H1 (cell line): ENCODE measurements at regions not wholly inside any gene's neighbourhood (a gene's known extent, or its start where the extent isn't known, plus 50 kb on each side); places are given as distances from the start of the nearest gene placed in this dataset.

Experiments
- ASH2L ChIP-seq: fragments of 200-600, 300-600 bp; sonication (generic); IDR thresholded peaks from one replicate; pipeline ENCODE4 v1.7.1; 2017; ENCODE audit warnings: low read length
- ATF2 ChIP-seq: IDR thresholded peaks from 2 replicates; pipeline ENCODE4 v1.6.1; 2012; ENCODE audit warnings: low read length, inconsistent platforms
- CEBPB ChIP-seq: IDR thresholded peaks from 2 replicates; pipeline ENCODE4 v1.6.1; 2012; ENCODE audit warnings: low read depth, low read length
- CREB1 ChIP-seq: IDR thresholded peaks from 2 replicates; pipeline ENCODE4 v1.6.1; 2012; ENCODE audit warnings: inconsistent platforms
- FOSL1 ChIP-seq: IDR thresholded peaks from 2 replicates; pipeline ENCODE4 v1.6.1; 2011; ENCODE audit warnings: mild to moderate bottlenecking, low read depth, low read length, moderate library complexity; ENCODE audit not compliant: insufficient read depth
- KDM1A ChIP-seq: fragments of 200-600, 300-600 bp; sonication (generic); IDR thresholded peaks from 2 replicates; pipeline ENCODE4 v1.7.1; 2016; ENCODE audit warnings: mild to moderate bottlenecking, low read length, borderline replicate concordance
- POLR2A ChIP-seq, 2 experiments: IDR thresholded peaks; 1 replicate in 1 of 2; 2 replicates in 1 of 2; pipeline ENCODE4 v1.6.1; 2011; ENCODE audit warnings: low read depth in 2 of 2, low read length in 2 of 2, mild to moderate bottlenecking in 2 of 2; ENCODE audit errors: control extremely low read depth in 1 of 2
- TF ChIP-seq, protein P1 (sequence below): IDR thresholded peaks from 2 replicates; pipeline ENCODE4 v1.6.1; 2012; ENCODE audit warnings: inconsistent platforms

DNA sequence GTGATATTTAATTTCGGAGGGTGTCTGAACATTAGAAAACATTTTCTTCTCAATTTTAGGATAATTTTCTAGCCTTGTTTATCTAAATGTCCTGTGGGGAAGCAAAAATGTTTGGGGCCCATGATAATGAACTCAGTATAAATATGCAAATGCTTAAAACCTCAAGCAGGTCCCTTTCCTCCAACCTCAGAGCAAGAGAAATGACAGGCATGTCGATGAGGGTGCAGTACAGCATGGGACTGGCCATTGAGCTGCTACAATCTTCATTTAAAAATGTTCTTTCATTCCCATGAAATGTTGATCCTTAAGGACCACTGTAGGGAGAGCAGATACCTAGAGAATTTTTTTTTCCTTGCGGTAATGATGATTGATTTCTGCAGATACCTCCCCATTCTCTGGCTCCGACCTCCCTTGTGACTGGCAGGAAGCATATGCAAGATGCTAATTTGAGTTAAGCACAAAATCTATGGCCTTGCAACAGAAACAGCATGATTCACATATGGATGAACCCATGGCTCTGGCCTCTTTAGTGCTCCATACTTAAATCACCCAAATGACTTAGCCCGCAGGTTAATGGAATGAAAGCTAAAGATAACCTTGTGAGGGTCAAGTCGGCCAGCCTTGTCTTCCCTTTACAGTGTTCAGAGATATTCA lies 243.3 kb downstream of the SOX4 start (continued):
- no peak for TF ChIP-seq CREB1
- no peak for TF ChIP-seq KDM1A
- no peak for TF ChIP-seq ATF2
- no peak for TF ChIP-seq ASH2L
- TF ChIP-seq, protein P1, sequence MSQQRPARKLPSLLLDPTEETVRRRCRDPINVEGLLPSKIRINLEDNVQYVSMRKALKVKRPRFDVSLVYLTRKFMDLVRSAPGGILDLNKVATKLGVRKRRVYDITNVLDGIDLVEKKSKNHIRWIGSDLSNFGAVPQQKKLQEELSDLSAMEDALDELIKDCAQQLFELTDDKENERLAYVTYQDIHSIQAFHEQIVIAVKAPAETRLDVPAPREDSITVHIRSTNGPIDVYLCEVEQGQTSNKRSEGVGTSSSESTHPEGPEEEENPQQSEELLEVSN = no peak
- no peak for TF ChIP-seq FOSL1
- TF ChIP-seq CEBPB = no peak
- no peak for TF ChIP-seq POLR2A (IDR thresholded peaks at IDR 0.05; ENCODE audit: control extremely low read depth in 1 of 2, low read depth in 2 of 2, low read length in 2 of 2)
